Glutamatergic neuron (in vitro differentiated cells): ENCODE measurements at regions not wholly inside any gene's neighbourhood (a gene's known extent, or its start where the extent isn't known, plus 50 kb on each side); places are given as distances from the start of the nearest gene placed in this dataset.

ENCODE experiments used
- DNase-seq: peaks from one replicate; pipeline ENCODE4 v3.0.0; 2022
- H3K27ac Mint-ChIP-seq: one replicate; pipeline ENCODE4 v1.8.0; 2020; ENCODE audit warnings: mild to moderate bottlenecking, mixed read lengths, inconsistent platforms; ENCODE audit not compliant: unreplicated experiment
- H3K27me3 Mint-ChIP-seq: one replicate; pipeline ENCODE4 v1.8.0; 2020; ENCODE audit warnings: mild to moderate bottlenecking, moderate library complexity, mixed read lengths, inconsistent platforms; ENCODE audit not compliant: unreplicated experiment
- H3K36me3 Mint-ChIP-seq: one replicate; pipeline ENCODE4 v1.8.0; 2020; ENCODE audit warnings: mild to moderate bottlenecking, mixed read lengths, inconsistent platforms; ENCODE audit not compliant: unreplicated experiment
- H3K4me1 Mint-ChIP-seq: one replicate; pipeline ENCODE4 v1.8.0; 2020; ENCODE audit warnings: mild to moderate bottlenecking, low read depth, mixed read lengths, inconsistent platforms; ENCODE audit not compliant: unreplicated experiment
- H3K4me3 Mint-ChIP-seq: one replicate; pipeline ENCODE4 v1.8.0; 2020; ENCODE audit warnings: mild to moderate bottlenecking, mixed read lengths, inconsistent platforms; ENCODE audit not compliant: unreplicated experiment
- H3K9me3 Mint-ChIP-seq: one replicate; pipeline ENCODE4 v1.8.0; 2020; ENCODE audit warnings: mild to moderate bottlenecking, moderate library complexity, mixed read lengths, inconsistent platforms; ENCODE audit not compliant: unreplicated experiment
- CTCF ChIP-seq: fragments of 200-600 bp; sonication (generic); IDR thresholded peaks from one replicate; pipeline ENCODE4 v1.5.0; 2021; ENCODE audit not compliant: partially characterized antibody, unreplicated experiment

- H3K4me3 Mint-ChIP-seq, result no peak overlapping the region
- no peaks in the 10 kb centered on the region for H3K27me3 Mint-ChIP-seq
- no peaks in the 10 kb centered on the region for H3K9me3 Mint-ChIP-seq
- H3K27ac Mint-ChIP-seq, result no peak overlapping the region
- TF ChIP-seq CTCF, result no peak
- no peaks in the 10 kb centered on the region for H3K36me3 Mint-ChIP-seq
- peaks cover 3% of the 10 kb centered on the region for H3K4me1 Mint-ChIP-seq
- DNase-seq, result no peak
Observed at GRCh38 chr2:125576558-125576957, 1079.4 kb upstream of the GYPC start.

GRCh38 chr2:125581557-125581956 is 1074.4 kb upstream of the GYPC start:
- H3K27ac Mint-ChIP-seq, result peak overlapping the region; percentile 65
- H3K4me3 Mint-ChIP-seq, result no peak overlapping the region
- H3K4me1 Mint-ChIP-seq, result peaks cover 5% of the 10 kb centered on the region
- TF ChIP-seq CTCF, result no peak
- DNase-seq, result peak; percentile 25
- no peaks in the 10 kb centered on the region for H3K9me3 Mint-ChIP-seq
- H3K36me3 Mint-ChIP-seq, result no peaks in the 10 kb centered on the region
- H3K27me3 Mint-ChIP-seq, result no peaks in the 10 kb centered on the region

- Mint-ChIP-seq H3K4me3 (no peak overlapping the region), H3K27me3 (no peaks in the 10 kb centered on the region), H3K36me3 (no peaks in the 10 kb centered on the region), H3K9me3 (no peaks in the 10 kb centered on the region), H3K27ac (no peak overlapping the region), H3K4me1 (peaks cover 5% of the 10 kb centered on the region)
- no peak for TF ChIP-seq CTCF
- no peak for DNase-seq
Observed at GRCh38 chr2:125582516-125582915, 1073.4 kb upstream of the GYPC start.

GRCh38 chr2:125584732-125585131 is 1071.2 kb upstream of the GYPC start:
- Mint-ChIP-seq H3K27me3 (no peaks in the 10 kb centered on the region), H3K36me3 (no peaks in the 10 kb centered on the region), H3K4me3 (no peak overlapping the region), H3K9me3 (no peaks in the 10 kb centered on the region), H3K27ac (no peak overlapping the region), H3K4me1 (peaks cover 5% of the 10 kb centered on the region)
- no peak for DNase-seq
- no peak for TF ChIP-seq CTCF

GRCh38 chr2:125588780-125589179 is 1067.2 kb upstream of the GYPC start:
- DNase-seq, result no peak
- no peak overlapping the region for H3K4me3 Mint-ChIP-seq

More at GRCh38 chr2:125588780-125589179, 1067.2 kb upstream of the GYPC start:
- no peaks in the 10 kb centered on the region for H3K4me1 Mint-ChIP-seq
- no peaks in the 10 kb centered on the region for H3K9me3 Mint-ChIP-seq
- H3K27me3 Mint-ChIP-seq, result no peaks in the 10 kb centered on the region
- no peaks in the 10 kb centered on the region for H3K36me3 Mint-ChIP-seq
- H3K27ac Mint-ChIP-seq, result no peak overlapping the region
- no peak for TF ChIP-seq CTCF
